Natural killer cell treated with Interleukin-12 subunit alpha and Interleukin-12 subunit beta and Interleukin-15 and Interleukin-18, amount 100 ng/mL, for 72 hours (primary cell): ENCODE measurements at regions not wholly inside any gene's neighbourhood (a gene's known extent, or its start where the extent isn't known, plus 50 kb on each side); places are given as distances from the start of the nearest gene placed in this dataset.

Source experiments
- ATAC-seq, 2 donors: fragments of 150-1000 bp; cut with Tn5 transposase in 1 of 2; sonication (Bioruptor Pico), chemical (Tn5 transposase) in 1 of 2; 2 replicates each; pipeline ENCODE4 v1.10.0; 2021
- DNase-seq: peaks from one replicate; pipeline ENCODE4 v3.0.0; 2022; ENCODE audit warnings: low spot score
- H3K27ac Mint-ChIP-seq, 2 donors: 1 replicate in 1 of 2; 2 replicates in 1 of 2; pipeline ENCODE4 v1.8.0; 2022; ENCODE audit warnings: mixed read lengths in 2 of 2, mild to moderate bottlenecking in 1 of 2, moderate library complexity in 1 of 2
- H3K27me3 Mint-ChIP-seq, 2 donors: 1 replicate in 1 of 2; 2 replicates in 1 of 2; pipeline ENCODE4 v1.8.0; 2022; ENCODE audit warnings: mixed read lengths in 2 of 2
- H3K36me3 Mint-ChIP-seq: one replicate; pipeline ENCODE4 v1.8.0; 2022; ENCODE audit warnings: mixed read lengths
- H3K4me1 Mint-ChIP-seq, 2 donors: 1 replicate in 1 of 2; 2 replicates in 1 of 2; pipeline ENCODE4 v1.8.0; 2022; ENCODE audit warnings: low read depth in 2 of 2, mixed read lengths in 2 of 2, mild to moderate bottlenecking in 1 of 2
- H3K4me3 Mint-ChIP-seq: one replicate; pipeline ENCODE4 v1.8.0; 2022; ENCODE audit warnings: mixed read lengths
- H3K9me3 Mint-ChIP-seq: 2 replicates; pipeline ENCODE4 v1.8.0; 2022; ENCODE audit warnings: mixed read lengths

- Mint-ChIP-seq H3K4me1 (no peaks in the 10 kb centered on the region), H3K4me3 (no peak overlapping the region), H3K36me3 (peaks cover 5% of the 10 kb centered on the region), H3K27ac (no peak overlapping the region), H3K27me3 (no peaks in the 10 kb centered on the region), H3K9me3 (no peaks in the 10 kb centered on the region)
- DNase-seq (no peak), ATAC-seq (no peak)
Observed at GRCh38 chr5:27388755-27389154, 350.4 kb upstream of the CDH9 start.

DNA sequence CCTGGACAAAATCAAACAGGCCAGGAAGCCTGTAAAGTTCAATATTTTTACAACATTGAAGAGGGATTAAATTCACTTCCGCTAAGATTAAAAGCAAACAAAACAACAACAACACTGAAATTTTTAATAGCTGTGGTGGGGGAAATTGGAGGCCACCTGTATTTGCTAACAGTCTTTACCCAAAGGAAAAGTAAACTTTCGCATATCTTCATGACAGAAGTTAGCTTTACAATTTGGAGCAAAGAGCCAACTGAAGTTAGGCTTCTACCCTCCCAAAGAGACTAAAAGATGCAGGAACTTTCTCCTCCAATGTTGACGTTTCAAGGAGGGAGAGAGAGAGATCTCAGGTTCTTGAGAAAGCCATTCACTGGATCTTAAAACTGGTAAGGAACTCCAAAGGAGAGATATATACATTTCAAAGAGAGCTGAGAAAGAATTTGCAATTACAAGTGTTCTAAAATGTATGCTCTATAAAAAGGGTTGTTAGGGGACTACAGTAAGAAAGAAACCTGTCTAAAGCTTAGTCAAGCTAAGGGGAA, 349.2 kb upstream of the CDH9 start:
- Mint-ChIP-seq H3K27me3 (no peaks in the 10 kb centered on the region), H3K4me1 (no peaks in the 10 kb centered on the region), H3K4me3 (no peak overlapping the region), H3K36me3 (peaks cover 5% of the 10 kb centered on the region), H3K9me3 (no peaks in the 10 kb centered on the region), H3K27ac (no peak overlapping the region)
- ATAC-seq (no peak), DNase-seq (no peak)

DNA sequence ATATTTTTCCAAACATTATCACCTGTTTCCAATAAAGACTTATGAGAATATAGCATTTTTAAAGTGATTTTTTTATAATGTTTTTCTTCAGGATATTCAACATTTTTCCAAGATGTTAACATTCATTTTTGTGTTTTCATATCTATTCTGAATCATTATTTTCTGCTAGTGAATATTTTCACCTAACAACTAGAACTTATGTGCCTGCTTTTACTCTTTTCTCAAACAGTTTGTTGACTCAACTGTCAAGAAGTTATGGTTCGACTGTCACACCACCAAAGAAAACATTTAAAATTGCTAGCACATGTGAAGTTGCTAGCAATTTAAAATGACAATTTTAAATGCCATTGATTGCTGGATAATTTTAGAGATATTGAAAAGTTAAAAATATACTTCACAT, 343.3 kb upstream of the CDH9 start:
- no peak overlapping the region for H3K27ac Mint-ChIP-seq

GRCh38 chr5:27377626-27378025, 339.2 kb upstream of the CDH9 start:
- Mint-ChIP-seq H3K27me3 (no peaks in the 10 kb centered on the region), H3K9me3 (peaks cover 21% of the 10 kb centered on the region), H3K4me3 (no peak overlapping the region), H3K36me3 (no peaks in the 10 kb centered on the region), H3K27ac (no peak overlapping the region), H3K4me1 (no peaks in the 10 kb centered on the region)
- DNase-seq, result no peak
- no peak for ATAC-seq

More for the DNA sequence above, 343.3 kb upstream of the CDH9 start:
- Mint-ChIP-seq H3K27me3 (no peaks in the 10 kb centered on the region), H3K36me3 (peaks cover 2% of the 10 kb centered on the region), H3K4me3 (no peak overlapping the region), H3K4me1 (no peaks in the 10 kb centered on the region), H3K9me3 (peaks cover 8% of the 10 kb centered on the region)
- ATAC-seq (no peak), DNase-seq (no peak)

- no peaks in the 10 kb centered on the region for H3K4me1 Mint-ChIP-seq
- no peak overlapping the region for H3K27ac Mint-ChIP-seq
- DNase-seq (no peak), ATAC-seq (no peak)
- no peak overlapping the region for H3K4me3 Mint-ChIP-seq
- peaks cover 13% of the 10 kb centered on the region for H3K9me3 Mint-ChIP-seq
- peaks cover 4% of the 10 kb centered on the region for H3K36me3 Mint-ChIP-seq
- H3K27me3 Mint-ChIP-seq, result no peaks in the 10 kb centered on the region
Observed at GRCh38 chr5:27353970-27354369, 315.6 kb upstream of the CDH9 start.

DNA sequence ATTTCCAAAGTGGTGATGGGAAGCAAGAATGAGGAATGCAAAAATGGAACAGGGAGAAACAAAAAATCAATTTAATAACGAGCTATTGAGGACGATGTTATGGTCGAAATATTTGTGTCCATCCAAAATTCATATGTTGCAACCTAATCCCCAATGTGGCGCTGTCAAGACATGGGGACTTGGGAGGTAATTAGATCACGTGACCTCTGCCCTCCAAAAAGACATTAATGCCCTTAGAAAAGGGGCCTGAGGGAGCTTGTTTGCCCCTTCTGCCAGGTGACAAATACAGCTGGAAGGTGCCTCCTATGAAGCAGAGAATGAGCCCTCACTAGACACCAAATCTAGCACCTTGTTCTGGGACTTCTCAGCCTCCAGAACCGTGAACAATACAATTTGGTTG, 315.2 kb upstream of the CDH9 start:
- H3K36me3 Mint-ChIP-seq, result peaks cover 5% of the 10 kb centered on the region
- DNase-seq, result no peak
- H3K27me3 Mint-ChIP-seq, result no peaks in the 10 kb centered on the region
- ATAC-seq, result no peak
- H3K9me3 Mint-ChIP-seq, result peaks cover 14% of the 10 kb centered on the region
- no peaks in the 10 kb centered on the region for H3K4me1 Mint-ChIP-seq
- H3K4me3 Mint-ChIP-seq, result no peak overlapping the region
- no peak overlapping the region for H3K27ac Mint-ChIP-seq

- Mint-ChIP-seq H3K4me3 (no peak overlapping the region), H3K27me3 (no peaks in the 10 kb centered on the region), H3K36me3 (peaks cover 16% of the 10 kb centered on the region), H3K4me1 (no peaks in the 10 kb centered on the region), H3K9me3 (peaks cover 18% of the 10 kb centered on the region), H3K27ac (no peak overlapping the region)
- ATAC-seq (no peak), DNase-seq (no peak)
Observed at GRCh38 chr5:27341342-27341741, 303.0 kb upstream of the CDH9 start.

DNA sequence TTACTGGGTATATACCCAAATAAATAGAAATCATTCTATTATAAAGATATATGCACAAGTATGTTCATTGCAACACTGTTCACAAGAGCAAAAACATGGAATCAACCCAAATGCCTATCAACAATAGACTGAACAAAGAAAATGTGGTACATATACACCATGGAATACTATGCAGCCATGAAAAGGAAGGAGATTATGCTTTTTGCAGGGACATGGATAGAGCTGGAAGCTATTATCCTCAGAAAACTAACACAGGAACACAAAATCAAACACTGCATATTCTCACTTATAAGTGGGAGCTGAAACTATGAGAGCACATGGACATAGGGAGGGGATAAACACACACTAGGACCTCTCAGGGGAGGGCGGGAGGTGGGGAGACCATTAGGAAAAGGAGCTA, 298.4 kb upstream of the CDH9 start:
- no peak for DNase-seq
- peaks cover 15% of the 10 kb centered on the region for H3K9me3 Mint-ChIP-seq

DNA sequence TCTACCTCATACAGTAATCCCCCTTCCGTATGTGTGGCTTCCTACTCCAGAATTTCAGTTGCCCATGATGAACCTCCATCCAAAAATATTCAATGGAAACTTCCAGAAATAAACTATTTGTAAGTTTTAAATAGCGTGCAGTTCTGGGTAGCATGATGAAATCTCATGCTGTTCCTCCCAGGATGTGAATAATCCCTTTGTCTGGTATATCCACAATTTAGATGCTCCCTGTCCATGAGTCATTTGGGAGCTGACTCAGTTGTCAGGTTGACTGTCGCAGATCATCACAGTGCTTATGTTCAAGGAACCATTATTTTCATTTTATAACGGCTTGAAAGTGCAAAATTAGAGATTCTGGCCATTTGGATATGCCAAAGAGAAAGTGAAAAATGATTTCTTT, 290.1 kb upstream of the CDH9 start:
- H3K4me1 Mint-ChIP-seq, result no peaks in the 10 kb centered on the region
- peaks cover 12% of the 10 kb centered on the region for H3K9me3 Mint-ChIP-seq
- no peak overlapping the region for H3K27ac Mint-ChIP-seq
- H3K27me3 Mint-ChIP-seq, result no peaks in the 10 kb centered on the region
- ATAC-seq (no peak), DNase-seq (no peak)
- H3K4me3 Mint-ChIP-seq, result no peak overlapping the region
- no peaks in the 10 kb centered on the region for H3K36me3 Mint-ChIP-seq

More for the DNA sequence above, 298.4 kb upstream of the CDH9 start:
- Mint-ChIP-seq H3K4me1 (no peaks in the 10 kb centered on the region), H3K36me3 (peaks cover 8% of the 10 kb centered on the region), H3K27ac (no peak overlapping the region), H3K4me3 (no peak overlapping the region), H3K27me3 (no peaks in the 10 kb centered on the region)
- no peak for ATAC-seq

- peaks cover 14% of the 10 kb centered on the region for H3K9me3 Mint-ChIP-seq
- no peaks in the 10 kb centered on the region for H3K4me1 Mint-ChIP-seq
- no peak overlapping the region for H3K27ac Mint-ChIP-seq
- no peaks in the 10 kb centered on the region for H3K36me3 Mint-ChIP-seq
- no peak overlapping the region for H3K4me3 Mint-ChIP-seq
- H3K27me3 Mint-ChIP-seq, result no peaks in the 10 kb centered on the region
- ATAC-seq (no peak), DNase-seq (no peak)
Observed at GRCh38 chr5:27325513-27325912, 287.1 kb upstream of the CDH9 start.

GRCh38 chr5:27318701-27319100, 280.3 kb upstream of the CDH9 start:
- H3K27me3 Mint-ChIP-seq, result no peaks in the 10 kb centered on the region
- ATAC-seq (no peak), DNase-seq (no peak)
- H3K36me3 Mint-ChIP-seq, result no peaks in the 10 kb centered on the region
- H3K4me1 Mint-ChIP-seq, result no peaks in the 10 kb centered on the region
- peaks cover 12% of the 10 kb centered on the region for H3K9me3 Mint-ChIP-seq
- no peak overlapping the region for H3K27ac Mint-ChIP-seq
- no peak overlapping the region for H3K4me3 Mint-ChIP-seq

- H3K27ac Mint-ChIP-seq, result no peak overlapping the region
- DNase-seq, result no peak
- no peak overlapping the region for H3K4me3 Mint-ChIP-seq
- H3K36me3 Mint-ChIP-seq, result no peaks in the 10 kb centered on the region
- peaks cover 18% of the 10 kb centered on the region for H3K9me3 Mint-ChIP-seq
- H3K4me1 Mint-ChIP-seq, result no peaks in the 10 kb centered on the region
- no peaks in the 10 kb centered on the region for H3K27me3 Mint-ChIP-seq
- no peak for ATAC-seq
Observed at GRCh38 chr5:27316271-27316650, 277.9 kb upstream of the CDH9 start.

DNA sequence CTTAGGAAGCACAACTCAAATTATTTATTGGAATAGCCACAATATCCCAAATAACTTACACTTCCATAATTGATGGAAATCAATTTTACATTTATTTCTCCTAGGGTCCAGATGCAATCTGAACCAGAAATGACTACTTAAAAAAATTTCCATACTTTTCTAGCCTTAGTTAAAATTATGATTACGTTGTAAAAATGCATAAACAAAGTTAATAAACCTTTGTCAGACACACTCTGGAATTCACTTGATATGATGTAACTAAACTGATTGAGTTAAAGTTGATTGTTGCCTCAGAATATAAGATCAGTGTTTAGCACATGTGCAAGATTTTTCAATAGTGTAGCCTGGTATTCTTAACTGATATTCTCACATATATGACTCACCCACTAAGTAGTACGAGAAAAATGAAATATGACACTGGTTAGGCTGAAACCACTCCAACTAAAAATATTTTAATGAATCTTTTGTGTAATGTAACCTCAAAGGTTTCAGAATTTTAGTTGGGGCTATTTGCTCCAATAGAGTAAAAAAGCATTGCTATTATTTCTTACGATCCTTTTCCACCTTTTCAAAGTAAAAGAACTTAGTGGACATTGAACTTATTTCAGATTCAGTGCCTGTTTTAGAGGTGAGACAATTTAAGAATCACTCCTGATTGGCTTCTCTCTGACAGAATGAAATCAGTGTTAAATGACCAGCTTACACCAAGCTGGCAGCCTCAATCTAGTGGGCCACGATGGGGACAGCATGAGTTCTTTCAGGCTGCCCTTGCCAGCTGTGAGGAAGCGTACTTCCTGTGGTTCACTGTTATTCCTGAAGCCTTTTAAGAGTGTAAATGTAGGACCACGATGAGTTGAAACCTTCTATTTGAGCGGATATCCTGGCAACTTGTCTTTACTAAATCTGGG, 277.2 kb upstream of the CDH9 start:
- no peaks in the 10 kb centered on the region for H3K36me3 Mint-ChIP-seq
- DNase-seq (no peak), ATAC-seq (no peak)
- H3K27me3 Mint-ChIP-seq, result no peaks in the 10 kb centered on the region
- no peak overlapping the region for H3K4me3 Mint-ChIP-seq
- no peaks in the 10 kb centered on the region for H3K4me1 Mint-ChIP-seq
- peaks cover 20% of the 10 kb centered on the region for H3K9me3 Mint-ChIP-seq
- H3K27ac Mint-ChIP-seq, result no peak overlapping the region

DNA sequence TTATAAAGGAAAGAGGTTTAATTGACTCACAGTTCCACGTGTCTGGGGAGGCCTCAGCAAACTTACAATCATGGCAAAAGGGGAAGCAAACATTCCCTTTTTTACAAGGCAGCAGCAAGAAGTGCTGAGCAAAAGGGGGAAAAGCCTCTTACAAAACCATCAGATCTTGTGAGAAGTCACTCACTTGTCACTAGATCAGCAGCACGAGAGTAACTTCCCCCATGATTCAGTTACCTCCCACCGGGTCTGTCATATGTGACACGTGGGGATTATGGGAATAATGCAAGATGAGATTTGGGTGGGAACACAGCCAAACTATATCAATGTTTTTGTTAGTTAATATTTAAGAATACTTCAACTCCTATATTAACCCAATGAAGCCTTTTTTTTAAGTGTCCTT, 275.2 kb upstream of the CDH9 start:
- ATAC-seq (no peak), DNase-seq (no peak)
- H3K27me3 Mint-ChIP-seq, result no peaks in the 10 kb centered on the region
- peaks cover 14% of the 10 kb centered on the region for H3K9me3 Mint-ChIP-seq
- H3K27ac Mint-ChIP-seq, result no peak overlapping the region
- H3K4me1 Mint-ChIP-seq, result no peaks in the 10 kb centered on the region
- H3K4me3 Mint-ChIP-seq, result no peak overlapping the region
- H3K36me3 Mint-ChIP-seq, result no peaks in the 10 kb centered on the region
